HG02840 (cell line): ENCODE measurements at regions not wholly inside any gene's neighbourhood (a gene's known extent, or its start where the extent isn't known, plus 50 kb on each side); places are given as distances from the start of the nearest gene placed in this dataset.
"Not testable (repeated sequence)": the region's sequence is repeated elsewhere in the genome, so short reads cannot be mapped to it uniquely, and the experiment has no call there.

Source experiments
- ATAC-seq: cut with Tn5 transposase; IDR thresholded peaks from one replicate; pipeline ENCODE4 v1.9.1; 2021; ENCODE audit warnings: mild to moderate bottlenecking, moderate library complexity, moderate number of reproducible peaks; ENCODE audit not compliant: unreplicated experiment, low FRiP score

DNA sequence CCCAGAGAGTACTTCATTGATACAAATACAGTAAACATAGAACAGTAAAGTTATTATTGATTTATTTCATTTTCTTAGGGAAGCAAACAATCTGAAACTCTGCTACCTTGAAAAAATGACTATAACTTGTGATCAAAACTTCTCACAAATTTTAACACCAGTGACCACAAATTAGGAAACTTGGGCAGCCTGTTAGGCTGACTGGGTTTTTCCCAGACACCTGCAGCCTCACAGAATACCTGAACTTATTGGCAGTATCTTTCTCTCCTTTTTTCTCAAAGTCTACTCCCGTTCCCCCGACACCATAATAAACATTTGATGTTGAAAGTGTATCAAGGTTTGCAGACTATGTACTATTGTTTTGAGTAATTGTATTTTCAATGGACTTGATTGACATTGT is 360.5 kb downstream of the LMO7 start:
- no peak for ATAC-seq

DNA sequence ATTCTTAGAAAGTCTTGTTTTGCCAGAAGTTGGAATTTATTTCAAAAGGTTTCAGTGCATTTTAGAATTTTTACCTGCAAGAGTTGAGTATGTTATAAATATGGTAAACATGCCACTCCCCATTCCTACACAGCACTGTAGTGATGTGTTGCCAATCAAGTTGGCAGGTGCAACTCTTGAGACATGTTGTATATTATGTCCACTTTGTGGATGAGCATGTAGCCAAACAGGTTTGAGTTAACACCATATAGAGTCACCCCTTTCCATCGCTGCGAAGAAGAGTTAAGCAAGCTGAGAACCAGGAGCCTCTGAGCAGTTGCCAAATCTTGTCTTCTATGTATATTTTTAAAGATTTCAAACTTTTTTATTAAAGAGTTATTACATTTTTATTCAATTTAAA is 359.8 kb downstream of the LMO7 start:
- no peak for ATAC-seq

DNA sequence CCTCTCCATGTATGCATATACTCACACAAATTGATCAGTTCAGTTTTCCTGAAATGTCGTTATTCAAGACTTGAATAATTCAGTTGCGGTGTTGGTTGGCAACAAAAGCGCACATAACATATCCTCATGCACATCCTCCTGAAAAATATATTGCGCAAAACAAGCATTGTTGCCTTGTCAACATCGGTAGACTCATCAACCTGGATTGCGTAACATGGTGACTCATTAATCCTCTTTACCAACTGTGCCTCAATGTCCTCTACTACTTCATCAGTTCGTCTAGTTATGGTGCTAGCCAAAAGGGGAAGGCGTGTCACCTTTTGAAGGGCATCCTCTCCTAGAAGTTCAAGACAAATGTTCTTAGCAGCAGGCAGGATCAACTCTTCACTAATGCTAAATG is 357.7 kb downstream of the LMO7 start:
- no peak for ATAC-seq

DNA sequence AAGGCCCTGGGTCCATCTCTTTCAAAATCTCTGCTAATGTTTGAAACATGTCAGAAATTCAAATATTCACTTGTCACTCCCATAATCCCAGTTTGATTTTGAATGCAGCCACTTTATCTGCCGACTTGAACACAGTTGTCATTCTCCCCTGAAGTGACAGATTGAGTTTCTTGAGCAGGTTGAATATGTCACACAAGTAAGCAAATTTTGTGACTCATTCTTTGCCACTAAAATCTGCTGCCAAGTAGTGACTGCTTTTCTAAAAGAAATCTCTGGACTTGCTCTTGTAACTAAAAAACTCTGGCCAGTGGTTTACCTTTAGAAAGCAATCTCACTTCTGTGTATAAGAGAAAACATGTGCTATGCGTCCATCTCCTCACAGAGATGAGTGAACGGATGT is 357.1 kb downstream of the LMO7 start:
- ATAC-seq: no peak

DNA sequence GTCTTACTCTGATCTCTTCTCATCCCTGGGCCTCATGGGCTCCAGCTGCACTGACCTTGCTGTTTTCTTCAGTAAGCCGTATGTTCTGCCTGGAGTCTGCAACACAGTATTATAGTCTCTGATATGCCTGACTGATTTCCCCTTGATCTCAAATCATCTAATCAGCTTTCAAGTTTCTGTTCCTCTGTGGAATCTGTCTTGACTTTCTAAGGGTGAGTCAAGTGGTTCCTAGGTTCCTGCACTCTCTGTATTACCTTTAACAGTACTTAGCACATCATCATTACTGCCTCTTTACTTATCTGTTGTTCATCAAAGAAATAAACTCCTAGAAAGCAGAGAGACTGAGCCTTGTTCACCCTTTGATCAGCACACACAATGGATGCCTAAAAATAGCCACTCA is 350.7 kb downstream of the LMO7 start:
- ATAC-seq: peak; percentile 91

DNA sequence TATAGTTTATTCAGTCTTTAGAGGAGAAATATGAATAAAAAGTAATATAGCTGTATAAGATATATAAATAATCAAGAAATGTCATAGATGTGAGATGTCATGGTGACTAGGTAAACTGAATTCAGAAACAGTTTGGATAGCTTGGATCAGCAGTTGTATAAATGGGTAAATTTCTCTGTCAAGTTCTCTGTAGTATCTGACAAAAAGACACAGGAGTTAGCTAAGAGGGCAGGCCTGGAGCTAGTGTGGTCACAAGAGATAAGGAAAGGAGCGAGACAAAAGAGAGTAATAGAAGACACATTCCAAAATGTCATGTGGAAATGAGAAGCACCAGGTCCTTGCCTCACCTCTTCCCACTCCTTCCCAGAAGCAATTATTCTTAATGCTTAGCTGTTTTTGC is 349.0 kb downstream of the LMO7 start:
- no peak for ATAC-seq

DNA sequence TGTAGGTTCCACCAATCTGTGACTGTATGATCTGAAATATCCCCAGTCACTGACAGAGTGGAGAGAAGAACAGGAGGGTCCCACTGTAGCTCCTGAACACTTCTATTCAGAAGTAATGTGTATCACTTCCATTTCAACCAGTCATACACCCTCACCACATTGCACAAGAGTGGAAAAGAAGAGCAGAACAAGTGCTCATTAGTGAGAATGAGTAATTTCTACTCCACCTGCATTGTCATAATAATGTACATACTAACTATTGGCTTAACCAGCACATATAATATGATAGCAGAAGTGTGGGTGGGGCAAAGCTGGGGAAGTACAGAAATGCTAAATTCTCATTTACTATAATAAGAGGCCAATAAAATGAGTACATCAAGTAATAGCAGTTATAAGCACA is 342.7 kb downstream of the LMO7 start:
- ATAC-seq: no peak

DNA sequence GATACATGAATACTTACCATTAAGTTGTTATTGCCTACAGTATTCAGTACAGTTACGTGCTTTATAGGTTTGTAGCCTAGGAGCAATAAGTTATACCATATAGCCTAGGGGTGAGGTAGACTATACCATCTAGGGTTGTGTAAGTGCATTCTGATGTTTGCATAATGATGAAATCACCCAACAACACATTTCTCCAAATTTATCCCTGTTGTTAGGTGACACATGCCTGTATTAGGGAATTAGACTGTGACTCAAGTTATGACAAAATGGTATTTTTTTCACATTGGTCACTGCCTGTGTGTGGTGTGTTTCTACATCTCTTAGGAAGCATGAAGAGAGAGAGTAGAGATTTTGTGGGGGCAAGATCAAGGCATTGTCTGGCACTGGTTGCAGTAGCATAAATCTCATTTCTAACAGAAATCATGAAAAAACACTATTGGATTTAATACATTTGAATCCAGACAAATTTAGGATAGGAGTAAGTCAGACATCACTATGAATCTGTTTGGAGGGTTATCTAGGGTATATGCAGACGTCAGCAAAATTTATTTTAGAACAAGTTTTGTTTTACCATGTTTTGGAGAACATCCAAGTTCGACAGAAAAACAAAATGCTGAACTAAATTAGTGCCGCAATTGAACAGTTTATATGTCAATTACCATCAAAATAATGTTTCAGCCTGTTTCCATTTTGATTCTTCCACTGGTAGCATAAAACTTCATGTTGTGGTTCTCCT is 332.1 kb downstream of the LMO7 start:
- no peak for ATAC-seq

DNA sequence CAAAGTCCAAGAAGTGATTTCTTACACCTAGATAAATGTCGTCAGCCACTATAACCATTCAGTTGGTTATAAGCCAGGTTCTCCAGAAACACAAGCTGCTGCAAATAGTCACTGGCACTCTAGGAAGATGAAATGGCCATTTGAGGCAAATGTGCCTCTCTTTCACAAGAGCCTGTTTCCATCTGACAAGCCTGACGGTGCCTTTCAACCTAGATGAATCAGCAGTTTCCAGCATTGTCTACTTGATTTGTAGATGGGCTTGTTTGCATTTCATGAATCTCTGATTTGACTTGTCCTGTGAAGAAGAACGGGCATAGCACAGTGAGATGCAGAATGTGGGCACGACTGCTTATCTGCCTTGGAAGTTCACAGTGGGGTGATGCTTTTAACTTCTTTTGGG is 327.2 kb downstream of the LMO7 start:
- ATAC-seq: no peak

DNA sequence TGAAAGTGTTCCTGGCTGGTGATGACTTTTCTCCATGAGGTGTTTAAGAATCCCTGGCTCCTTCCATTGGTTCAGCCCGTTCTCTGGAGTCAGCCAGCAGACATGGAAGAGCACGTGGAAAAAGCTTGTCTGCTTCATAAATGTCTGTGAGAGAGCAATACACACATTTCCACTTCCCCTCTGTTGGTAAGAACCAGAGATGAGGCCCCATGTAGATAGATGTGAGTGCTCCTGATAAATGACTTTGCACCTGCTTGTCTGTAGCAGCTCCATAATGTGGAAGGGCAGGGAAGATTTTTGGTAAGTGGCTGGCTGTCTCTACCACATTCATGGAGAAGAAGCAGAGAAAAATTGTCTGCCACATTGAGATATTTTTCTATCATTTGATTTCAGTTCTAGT is 325.8 kb downstream of the LMO7 start:
- ATAC-seq: no peak

DNA sequence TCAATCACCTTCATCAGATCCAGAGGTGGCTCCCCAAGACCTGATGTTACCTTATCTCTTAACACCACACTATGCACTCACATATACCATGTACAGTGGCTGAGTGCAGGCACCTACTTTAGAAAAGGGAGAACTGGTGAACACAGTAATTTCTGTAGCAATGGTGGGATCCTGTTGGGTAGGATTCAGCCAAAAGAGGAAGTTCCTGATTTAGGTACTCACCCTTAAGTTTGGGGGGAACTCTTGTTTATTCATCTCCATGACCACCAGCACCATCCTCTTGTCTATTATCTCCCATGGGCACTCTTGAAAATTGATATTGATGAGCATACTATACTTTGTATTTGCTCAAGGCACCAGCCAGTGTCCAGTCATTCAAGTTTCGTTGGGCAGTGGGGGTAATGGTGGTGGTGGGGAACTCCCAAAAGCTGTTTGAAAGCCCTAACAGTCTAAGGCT is 324.4 kb downstream of the LMO7 start:
- ATAC-seq: peak; percentile 91

DNA sequence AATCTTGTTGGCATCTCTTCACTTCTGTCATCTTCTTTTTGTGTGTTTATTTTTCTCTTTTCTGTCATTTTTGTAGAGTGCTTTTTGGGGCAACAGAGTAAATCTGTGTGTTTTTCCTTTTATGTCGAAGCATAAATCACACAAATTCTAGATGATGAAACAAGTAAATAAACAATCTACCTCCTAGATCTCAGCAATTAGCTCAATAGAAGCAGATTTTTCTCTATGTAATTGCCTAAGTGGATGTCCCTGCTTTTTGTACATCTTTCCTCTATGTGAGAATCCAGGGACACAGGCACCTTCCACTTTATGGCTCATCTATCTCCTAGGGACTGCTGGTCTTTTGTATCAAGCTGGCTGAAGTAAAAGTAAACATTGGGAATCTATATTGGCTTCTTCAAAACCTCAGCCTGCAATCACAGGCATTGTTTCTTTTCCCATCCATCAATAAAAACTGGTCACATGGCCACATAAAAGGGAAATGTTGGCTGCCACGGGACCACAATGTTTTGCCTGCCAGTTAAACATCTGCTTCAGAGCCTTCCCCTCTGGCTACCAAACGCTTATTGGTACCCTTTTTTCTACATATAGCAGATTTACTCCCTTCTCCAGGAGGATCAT is 323.8 kb downstream of the LMO7 start:
- no peak for ATAC-seq

DNA sequence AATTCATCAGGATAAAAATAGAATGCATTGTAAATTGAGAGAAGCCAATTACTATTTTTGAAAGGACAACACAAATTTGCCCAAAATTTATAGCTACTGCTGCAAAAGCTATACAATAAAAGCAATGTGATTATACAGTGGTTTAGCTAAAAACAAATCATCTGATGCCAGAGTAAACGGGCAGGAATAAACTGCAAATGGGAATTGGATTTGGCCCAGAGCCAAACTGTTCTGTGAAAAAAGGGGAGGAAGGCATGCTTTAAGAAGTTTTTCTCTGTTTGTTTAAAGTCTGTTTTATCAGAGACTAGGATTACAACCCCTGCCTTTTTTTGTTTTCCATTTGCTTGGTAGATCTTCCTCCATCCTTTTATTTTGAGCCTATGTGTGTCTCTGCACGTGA is 317.5 kb downstream of the LMO7 start:
- ATAC-seq: not testable (repeated sequence)

DNA sequence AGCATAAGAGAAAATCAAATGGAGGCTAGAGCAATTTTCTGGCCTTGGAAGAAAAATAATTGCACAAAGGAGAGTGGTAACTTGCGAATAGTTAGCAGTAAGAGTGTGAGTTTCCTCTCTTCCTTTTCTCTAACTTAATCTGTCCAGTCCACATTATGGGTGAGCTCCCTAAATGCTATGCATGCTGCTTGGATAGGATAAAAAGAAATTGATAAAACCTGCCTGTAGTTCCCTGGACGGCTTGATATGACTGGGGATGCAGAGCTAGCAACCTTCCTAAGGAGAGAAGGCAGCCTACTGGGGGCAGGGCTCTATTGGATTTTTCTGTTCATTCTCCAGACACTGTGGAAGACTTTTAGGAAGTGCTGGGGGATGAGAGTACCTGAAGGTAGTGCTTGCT is 311.3 kb downstream of the LMO7 start:
- no peak for ATAC-seq

DNA sequence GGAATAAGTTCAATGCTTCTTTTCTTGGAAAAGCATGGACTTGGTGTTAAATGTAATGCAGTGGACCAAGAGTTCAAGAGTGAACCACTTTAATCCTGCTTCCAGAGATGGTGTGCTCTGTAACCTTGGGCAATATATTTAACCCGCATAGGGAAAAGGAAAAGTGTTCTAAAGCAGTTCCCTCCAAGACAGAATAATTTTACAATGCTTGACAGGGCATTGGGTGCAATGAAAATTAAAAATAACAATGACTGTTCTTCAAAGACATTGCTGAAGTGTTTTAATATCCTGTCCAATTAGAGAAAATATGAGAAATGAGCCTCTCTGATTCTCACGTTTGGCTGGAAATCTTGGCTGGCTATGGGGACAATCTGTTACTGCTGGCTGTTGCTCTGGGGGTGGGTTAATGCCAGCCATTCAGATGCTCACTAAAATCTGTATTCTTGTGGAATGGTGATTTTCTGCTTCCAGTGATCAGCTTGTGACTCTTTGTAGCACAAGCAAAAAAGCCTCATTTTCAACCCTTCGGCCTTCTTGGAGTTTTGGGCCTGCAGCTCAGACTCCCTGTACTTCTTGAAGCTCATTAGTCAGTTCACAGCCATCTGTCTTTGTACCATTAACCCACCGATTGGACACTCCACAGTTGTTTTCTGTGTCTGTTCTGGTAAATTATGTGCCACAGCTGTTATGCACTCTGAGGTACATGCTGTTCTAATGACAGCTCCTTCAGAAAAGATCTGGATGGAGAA is 310.6 kb downstream of the LMO7 start:
- no peak for ATAC-seq

DNA sequence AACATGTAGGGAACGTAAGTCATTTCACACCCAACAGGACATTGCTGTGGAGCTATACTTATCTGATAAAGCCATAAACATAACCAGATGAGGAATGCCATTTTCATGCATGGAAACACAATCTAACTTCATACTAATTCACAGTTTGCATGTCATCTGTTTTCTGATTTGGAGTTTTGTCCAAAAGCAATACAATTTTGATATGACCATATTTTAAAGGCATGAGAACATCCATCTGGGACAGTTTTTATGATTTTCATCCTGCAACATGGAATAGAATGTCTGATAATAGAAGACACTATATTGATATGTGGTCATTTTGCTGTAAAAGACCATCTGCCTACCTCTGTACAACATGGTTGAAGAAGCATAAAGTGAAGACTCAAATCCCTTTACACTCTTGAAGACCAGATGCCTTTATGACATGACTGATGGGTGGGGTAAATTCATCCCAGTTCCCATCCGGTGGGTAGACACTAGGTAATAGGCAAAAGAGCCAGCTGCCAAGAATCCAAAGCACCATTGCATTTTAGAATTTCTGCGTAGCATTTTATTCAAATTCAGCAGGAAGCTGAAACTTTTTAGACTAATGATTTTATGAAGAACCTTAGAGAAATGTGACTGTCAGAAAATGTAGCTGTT is 309.8 kb downstream of the LMO7 start:
- ATAC-seq: no peak

DNA sequence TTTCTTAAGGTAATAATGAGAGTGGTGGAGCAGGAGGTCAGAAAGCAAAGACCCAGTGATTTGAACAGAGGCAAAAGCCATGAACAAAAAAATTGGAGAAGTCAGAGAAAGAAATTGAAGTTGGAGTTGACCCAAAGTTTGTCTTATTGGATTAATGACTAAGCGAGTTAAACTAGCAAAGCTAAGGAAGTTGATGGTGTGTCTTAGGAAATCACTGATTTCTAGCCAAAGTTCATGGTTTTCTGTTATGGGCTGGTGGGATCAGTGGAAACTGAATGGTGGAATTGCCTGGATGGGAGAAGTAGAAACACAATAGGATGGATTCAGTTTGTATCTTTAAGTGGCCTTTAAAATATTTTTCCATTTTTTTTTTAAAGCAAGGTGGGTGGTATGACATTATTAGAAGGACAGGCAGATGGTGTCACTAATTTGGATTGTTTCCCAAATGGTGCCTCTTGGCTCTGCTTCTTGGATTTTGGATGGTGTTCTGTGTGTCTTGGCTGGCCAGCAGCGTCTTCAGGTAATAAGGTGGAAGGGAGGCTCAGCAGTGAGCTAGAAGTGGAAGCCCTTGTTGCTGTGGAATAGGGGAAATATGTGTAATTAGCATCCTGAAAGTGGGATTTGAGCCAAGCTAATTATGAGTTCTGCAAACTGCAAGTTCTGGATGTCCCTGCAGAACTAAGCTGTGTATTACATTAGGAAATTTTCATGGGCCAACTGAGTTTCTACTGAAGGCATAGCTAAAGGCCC is 302.9 kb downstream of the LMO7 start:
- ATAC-seq: no peak

DNA sequence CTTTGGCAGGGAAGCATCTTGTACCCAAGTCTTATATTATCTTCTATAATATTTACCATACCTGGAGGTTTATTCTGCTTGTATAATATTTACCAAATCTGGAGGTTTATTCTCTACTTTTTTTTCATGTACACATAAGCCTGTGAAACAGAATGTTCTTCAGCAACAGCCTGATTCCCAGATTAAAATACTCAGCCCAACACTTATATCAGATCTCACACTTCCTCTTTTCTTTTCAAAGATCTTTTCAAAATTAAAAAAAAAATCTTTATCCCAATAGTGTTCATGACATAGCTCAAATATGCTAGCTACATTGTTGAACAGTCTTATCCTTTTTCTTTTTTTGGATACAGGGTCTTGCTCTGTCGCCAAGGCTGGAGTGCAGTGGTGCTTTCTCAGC is 300.7 kb downstream of the LMO7 start:
- ATAC-seq: no peak

DNA sequence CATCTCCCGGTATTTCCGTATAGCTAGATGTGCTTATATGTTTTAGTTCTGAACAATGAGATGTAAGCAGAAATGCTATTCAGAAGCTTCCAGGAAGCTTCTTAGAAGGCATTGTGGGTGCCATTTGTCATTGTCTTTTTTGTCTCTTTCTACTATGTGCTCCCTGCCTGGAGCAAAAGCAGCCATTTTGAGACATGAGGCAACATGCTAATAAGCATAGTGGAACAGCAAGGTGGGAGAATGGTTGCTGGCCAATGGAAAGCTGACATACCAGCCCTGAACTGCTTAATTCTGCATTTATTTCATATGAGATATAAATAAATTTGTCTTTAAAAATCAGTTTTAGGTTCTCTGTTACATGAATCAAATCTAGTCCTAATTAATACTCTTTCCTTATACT is 299.7 kb downstream of the LMO7 start:
- no peak for ATAC-seq

DNA sequence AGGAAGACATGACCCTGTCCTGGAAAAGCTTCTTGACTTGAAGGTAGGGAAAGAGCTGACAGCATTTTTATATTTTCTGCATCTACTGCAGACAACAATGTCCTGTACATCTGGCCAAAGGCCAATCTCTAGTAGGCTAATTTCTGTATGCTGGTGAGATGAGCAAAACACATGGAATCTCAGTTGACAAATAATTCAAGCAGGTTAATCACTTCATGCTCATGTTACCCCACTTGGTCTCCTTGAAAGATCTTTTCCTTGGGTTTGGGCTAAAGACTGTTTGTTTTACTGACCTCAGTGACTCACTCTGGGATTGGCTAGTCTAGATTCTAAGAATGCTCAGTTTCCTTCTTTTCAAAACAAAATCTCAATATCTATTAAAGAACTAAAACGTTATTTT is 298.8 kb downstream of the LMO7 start:
- no peak for ATAC-seq

DNA sequence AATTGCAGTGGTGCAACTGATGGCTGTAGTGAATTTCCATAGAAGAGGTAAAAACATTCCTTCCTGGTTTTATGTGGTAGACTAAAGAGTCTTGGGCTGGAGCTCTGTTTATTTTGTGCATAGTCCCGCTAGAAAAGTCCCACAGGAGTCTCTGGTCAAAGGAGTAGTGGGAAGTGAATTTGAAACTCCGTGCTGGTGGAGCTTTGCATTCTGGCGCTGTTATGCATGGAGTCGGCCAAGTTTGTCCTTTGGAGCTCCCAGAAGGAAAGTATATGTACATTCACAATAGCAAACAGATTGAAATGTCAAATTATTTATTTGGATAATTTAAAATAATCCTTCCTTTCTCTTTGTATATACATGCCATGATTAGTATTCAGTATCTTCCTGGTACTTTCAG is 296.5 kb downstream of the LMO7 start:
- ATAC-seq: no peak
